Pancreas (tissue), 10 donors: ENCODE measurements at regions not wholly inside any gene's neighbourhood (a gene's known extent, or its start where the extent isn't known, plus 50 kb on each side); places are given as distances from the start of the nearest gene placed in this dataset.

Source experiments
- ATAC-seq, 4 donors: fragments of 200-7000 bp; cut with Tn5 transposase; one replicate each; pipeline versions ENCODE4 v1.8.0 to v1.9.1; 2020; ENCODE audit warnings: mild to moderate bottlenecking in 4 of 4, moderate library complexity in 4 of 4
- DNase-seq, 6 donors: peaks; one replicate each; pipeline ENCODE4 v3.0.0-alpha.2; 2020
- FAIRE-seq: peaks from 2 replicates; lab custom pipeline; 2012; peaks lifted over from hg19 to GRCh38; lab: Jason Lieb, UNC
- H3K27ac ChIP-seq, 4 donors: fragments of 200-600 bp; sonication (generic); 1 replicate in 3 of 4; 2 replicates in 1 of 4; pipeline versions ENCODE4 v1.5.0 to v1.8.0; 2020
- H3K27me3 ChIP-seq, 4 donors: fragments of 200-600 bp; one replicate each; pipeline ENCODE4 v1.8.0; 2021
- H3K36me3 ChIP-seq, 3 donors: fragments of 200-600 bp; sonication (generic) in 1 of 3; one replicate each; pipeline versions ENCODE4 v1.5.0 to v1.8.0; 2020 to 2021
- H3K4me1 ChIP-seq, 3 donors: fragments of 200-600 bp; one replicate each; pipeline ENCODE4 v1.8.0; 2021
- H3K4me3 ChIP-seq, 4 donors: fragments of 200-600 bp; sonication (generic) in 2 of 4; one replicate each; pipeline versions ENCODE4 v1.5.0 to v1.8.0; 2020 to 2021
- H3K9me3 ChIP-seq, 4 donors: fragments of 200-600 bp; one replicate each; pipeline ENCODE4 v1.8.0; 2021
- WGBS, 2 donors: extraction: QIAGEN DNeasy Blood & Tissue Kit; methylation state at CpG; one replicate each; pipeline ENCODE4 v1.1.7; 2013; 5-methylcytosine and 5-hydroxymethylcytosine counted together
- intact Hi-C, 3 donors: fragments of 100-400 bp; cut with DNase I; formaldehyde crosslinking; loops; one replicate each; pipeline versions ENCODE4 v1.11.1 to v1.14.2; 2022
- TF ChIP-seq, protein P1 (sequence below), 4 donors: fragments of 200-600 bp; sonication (generic) in 3 of 4; IDR thresholded peaks; one replicate each; pipeline versions ENCODE4 v1.5.0 to v1.8.0; 2021; ENCODE audit warnings: antibody characterized with exemption in 4 of 4
- donor health status: healthy with polysubstance abuse.
- donor health status: DM: no; HTN: no; CAD: no; lungs with moderate emphysema.
- donor health status: DM: no; HTN: no; CAD: no.
- donor health status: control.
- donor health status: control.
- donor health status: Bipolar disorder and iron deficiency.
- donor health status: DM: yes; HTN: yes; CAD: no.
- donor health status: DM: no; HTN: no; CAD: no.
- donor health status: DM: no; HTN: no; CAD: no.
- donor health status: DM: yes; HTN: yes; CAD: no.

DNA sequence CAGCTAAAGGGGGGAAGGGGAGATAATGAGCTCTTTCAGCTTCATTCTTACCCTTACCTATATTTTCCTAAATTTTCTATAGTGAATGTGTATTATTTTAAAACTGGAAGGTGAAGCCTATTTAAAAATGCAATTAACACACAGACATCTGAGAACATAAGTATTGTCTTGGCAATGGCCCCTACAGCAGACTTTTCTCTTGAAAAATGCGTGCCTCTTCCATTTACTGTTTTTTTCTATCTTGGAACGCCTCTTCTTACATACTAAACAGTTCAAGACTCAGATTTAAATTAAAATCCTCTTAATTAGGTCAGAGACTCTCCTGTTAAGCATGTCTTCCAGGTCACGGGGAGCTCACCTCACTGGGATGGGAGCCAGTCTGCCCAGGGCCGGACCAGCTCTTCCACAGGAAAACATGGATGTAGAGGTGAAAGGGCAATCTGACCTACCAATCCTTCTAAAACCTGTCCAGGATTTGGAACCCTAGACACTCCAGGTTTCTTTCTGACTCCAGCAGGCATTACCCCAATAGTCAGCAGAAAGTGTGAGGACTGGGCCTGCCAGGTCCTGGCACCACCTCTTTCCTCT is 137.3 kb downstream of the ZNF281 start:
- Histone ChIP-seq H3K27me3 (no peaks in the 10 kb centered on the region), H3K4me1 (peaks cover 0 to 12% (median 4%) of the 10 kb centered on the region in 3 donors), H3K9me3 (no peaks in the 10 kb centered on the region), H3K36me3 (no peaks in the 10 kb centered on the region), H3K27ac (no peak overlapping the region), H3K4me3 (no peak overlapping the region)
- DNase-seq (no peak), ATAC-seq (no peak), FAIRE-seq (no peak)
- 94% methylated on average over 4 of the region's 4 CpGs for WGBS, 2 donors
- intact Hi-C loops: no loop called here
- TF ChIP-seq, protein P1, sequence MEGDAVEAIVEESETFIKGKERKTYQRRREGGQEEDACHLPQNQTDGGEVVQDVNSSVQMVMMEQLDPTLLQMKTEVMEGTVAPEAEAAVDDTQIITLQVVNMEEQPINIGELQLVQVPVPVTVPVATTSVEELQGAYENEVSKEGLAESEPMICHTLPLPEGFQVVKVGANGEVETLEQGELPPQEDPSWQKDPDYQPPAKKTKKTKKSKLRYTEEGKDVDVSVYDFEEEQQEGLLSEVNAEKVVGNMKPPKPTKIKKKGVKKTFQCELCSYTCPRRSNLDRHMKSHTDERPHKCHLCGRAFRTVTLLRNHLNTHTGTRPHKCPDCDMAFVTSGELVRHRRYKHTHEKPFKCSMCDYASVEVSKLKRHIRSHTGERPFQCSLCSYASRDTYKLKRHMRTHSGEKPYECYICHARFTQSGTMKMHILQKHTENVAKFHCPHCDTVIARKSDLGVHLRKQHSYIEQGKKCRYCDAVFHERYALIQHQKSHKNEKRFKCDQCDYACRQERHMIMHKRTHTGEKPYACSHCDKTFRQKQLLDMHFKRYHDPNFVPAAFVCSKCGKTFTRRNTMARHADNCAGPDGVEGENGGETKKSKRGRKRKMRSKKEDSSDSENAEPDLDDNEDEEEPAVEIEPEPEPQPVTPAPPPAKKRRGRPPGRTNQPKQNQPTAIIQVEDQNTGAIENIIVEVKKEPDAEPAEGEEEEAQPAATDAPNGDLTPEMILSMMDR (IDR thresholded peaks at IDR 0.05): no peak

DNA sequence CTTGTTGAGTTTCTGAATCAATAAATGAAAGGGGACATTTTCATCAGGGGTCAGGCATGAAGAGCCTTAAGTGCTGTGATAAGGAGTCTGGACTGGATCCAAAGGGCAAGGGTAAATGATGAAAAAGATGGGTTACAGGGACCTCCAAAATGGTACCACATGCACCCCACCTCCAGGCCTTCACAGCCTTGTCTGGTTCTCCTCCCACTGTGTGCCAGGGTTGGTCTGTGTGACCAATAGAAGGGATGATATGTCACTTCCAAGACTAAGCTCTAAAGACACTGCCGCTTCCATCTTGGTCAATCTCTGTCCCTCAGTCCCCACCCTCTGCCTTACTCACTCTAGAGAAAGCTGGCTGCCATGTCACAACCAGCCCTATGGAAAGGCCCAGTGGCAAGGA is 140.6 kb downstream of the ZNF281 start:
- Histone ChIP-seq H3K27me3 (no peaks in the 10 kb centered on the region), H3K36me3 (no peaks in the 10 kb centered on the region), H3K9me3 (no peaks in the 10 kb centered on the region), H3K4me1 (no peaks in the 10 kb centered on the region), H3K27ac (no peak overlapping the region), H3K4me3 (no peak overlapping the region)
- 94 to 100% methylated on average over 1 of the region's 1 CpG for WGBS, 2 donors
- FAIRE-seq: no peak
- intact Hi-C loops: loop anchor here in 1 of 3 donors (10.0 kb wide), 1 partner anchor 324 kb away; no protein-coding TSS in a partner anchor
- ATAC-seq: no peak
- TF ChIP-seq, protein P1 (IDR thresholded peaks at IDR 0.05): no peak
- DNase-seq: no peak

DNA sequence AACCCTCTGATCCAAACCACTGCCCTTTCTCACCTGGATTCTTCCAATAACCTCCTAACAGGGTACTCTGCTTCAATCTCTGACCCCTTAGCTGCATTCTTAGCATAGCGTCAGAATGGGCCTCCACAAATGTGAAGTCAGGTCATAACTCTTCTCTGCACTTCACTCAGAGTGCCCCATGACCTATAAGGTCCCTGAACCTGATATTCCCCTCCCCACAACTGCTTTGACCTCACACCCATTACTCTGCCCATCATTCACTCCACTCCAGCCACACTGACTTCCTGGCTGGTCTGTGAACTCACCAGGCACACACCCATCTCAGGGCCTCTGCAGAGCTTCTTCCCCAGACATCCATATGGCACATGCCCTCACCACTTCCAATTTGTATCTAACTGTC is 141.9 kb downstream of the ZNF281 start:
- intact Hi-C loops: loop anchor here in 1 of 3 donors (10.0 kb wide), 1 partner anchor 323 kb away; no protein-coding TSS in a partner anchor
- FAIRE-seq: no peak

DNA sequence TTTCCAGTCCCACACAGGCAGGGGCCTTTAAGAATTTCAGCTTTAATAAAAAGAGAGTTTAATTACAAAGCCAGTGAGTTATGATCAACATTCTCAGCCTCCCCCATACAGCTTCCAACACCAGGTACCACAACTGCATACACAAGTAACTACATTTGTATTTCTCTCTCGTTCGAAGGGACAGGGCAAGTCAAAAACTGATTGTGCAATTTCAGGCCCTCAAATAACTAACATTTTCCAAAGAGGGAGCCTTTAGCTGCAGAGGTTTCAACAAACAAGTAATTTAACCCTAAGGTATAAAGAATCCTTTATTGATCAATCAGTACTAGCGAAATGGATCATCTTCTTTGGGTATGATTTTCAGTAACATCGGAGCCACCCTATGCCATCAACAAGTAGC is 142.4 kb downstream of the ZNF281 start:
- TF ChIP-seq, protein P1 (IDR thresholded peaks at IDR 0.05): no peak
- WGBS, 2 donors: 90 to 93% methylated on average over 4 of the region's 4 CpGs
- Histone ChIP-seq H3K27me3 (no peaks in the 10 kb centered on the region), H3K4me1 (no peaks in the 10 kb centered on the region), H3K27ac (no peak overlapping the region), H3K9me3 (no peaks in the 10 kb centered on the region), H3K36me3 (no peaks in the 10 kb centered on the region), H3K4me3 (no peak overlapping the region)
- no peak for FAIRE-seq
- intact Hi-C loops: loop anchor here in 1 of 3 donors (10.0 kb wide), 1 partner anchor 323 kb away; no protein-coding TSS in a partner anchor
- ATAC-seq: no peak
- no peak for DNase-seq

More for the DNA sequence above, 141.9 kb downstream of the ZNF281 start:
- DNase-seq (no peak), ATAC-seq (no peak)
- H3K36me3 ChIP-seq: no peaks in the 10 kb centered on the region
- TF ChIP-seq, protein P1 (IDR thresholded peaks at IDR 0.05): no peak
- 95% methylated on average over 1 of the region's 1 CpG for WGBS, 2 donors
- no peaks in the 10 kb centered on the region for H3K27me3 ChIP-seq
- H3K4me3 ChIP-seq: no peak overlapping the region
- no peaks in the 10 kb centered on the region for H3K4me1 ChIP-seq
- no peaks in the 10 kb centered on the region for H3K9me3 ChIP-seq
- no peak overlapping the region for H3K27ac ChIP-seq

DNA sequence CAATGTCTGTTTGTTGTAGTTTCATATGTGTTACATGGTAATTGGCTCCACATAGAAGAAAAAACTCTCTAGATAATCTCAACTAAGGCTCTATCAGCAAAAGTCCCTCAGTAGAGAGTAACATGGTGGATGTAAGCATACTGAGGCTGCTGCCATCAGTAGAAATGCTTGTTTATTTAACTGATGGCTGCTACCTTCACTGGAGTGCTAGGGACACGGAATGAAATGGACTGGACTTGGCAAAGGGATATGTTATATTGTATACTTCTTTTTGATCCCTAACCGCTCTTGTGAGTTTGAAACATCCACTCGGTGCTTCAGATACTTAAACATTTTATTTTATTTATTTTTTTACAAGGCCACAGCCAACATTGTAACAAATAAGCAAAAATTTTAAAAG is 143.0 kb downstream of the ZNF281 start:
- no peak for FAIRE-seq

More for the DNA sequence above, 143.0 kb downstream of the ZNF281 start:
- no peak for DNase-seq
- H3K27me3 ChIP-seq: no peaks in the 10 kb centered on the region
- H3K4me1 ChIP-seq: no peaks in the 10 kb centered on the region
- no peaks in the 10 kb centered on the region for H3K36me3 ChIP-seq
- intact Hi-C loops: loop anchor here in 1 of 3 donors (10.0 kb wide), 1 partner anchor 322 kb away; no protein-coding TSS in a partner anchor
- WGBS, 2 donors: 87 to 95% methylated on average over 3 of the region's 3 CpGs
- no peak overlapping the region for H3K4me3 ChIP-seq
- H3K27ac ChIP-seq: no peak overlapping the region
- TF ChIP-seq, protein P1 (IDR thresholded peaks at IDR 0.05): no peak
- no peak for ATAC-seq
- no peaks in the 10 kb centered on the region for H3K9me3 ChIP-seq
